Activated T-helper 2 cell treated with anti-CD3 and anti-CD28 coated beads, Interferon-gamma antibody, Interleukin-2, Interleukin-4, amounts not matched to agents 10 μg/mL and 5 μg/mL and 100 μg/mL, durations not matched to agents 14 hours and 24 hours and 36 hours (primary cell): ENCODE measurements at regions not wholly inside any gene's neighbourhood (a gene's known extent, or its start where the extent isn't known, plus 50 kb on each side); places are given as distances from the start of the nearest gene placed in this dataset.
"Not testable (repeated sequence)": the region's sequence is repeated elsewhere in the genome, so short reads cannot be mapped to it uniquely, and the experiment has no call there.

Experiments used
- DNase-seq: peaks from one replicate; pipeline ENCODE4 v3.0.0; 2021; ENCODE audit warnings: low spot score
- H3K27ac Mint-ChIP-seq: one replicate; pipeline ENCODE4 v1.8.0; 2021; ENCODE audit warnings: mixed read lengths
- H3K27me3 Mint-ChIP-seq: one replicate; pipeline ENCODE4 v1.8.0; 2021; ENCODE audit warnings: low read depth, mixed read lengths
- H3K36me3 Mint-ChIP-seq: one replicate; pipeline ENCODE4 v1.8.0; 2021; ENCODE audit warnings: low read depth, mixed read lengths
- H3K4me1 Mint-ChIP-seq: one replicate; pipeline ENCODE4 v1.8.0; 2021; ENCODE audit warnings: low read depth, mixed read lengths
- H3K4me3 Mint-ChIP-seq: one replicate; pipeline ENCODE4 v1.8.0; 2021; ENCODE audit warnings: low read depth, mild to moderate bottlenecking, moderate library complexity, mixed read lengths
- H3K9me3 Mint-ChIP-seq: one replicate; pipeline ENCODE4 v1.8.0; 2021; ENCODE audit warnings: mixed read lengths
- intact Hi-C: fragments of 100-400 bp; cut with micrococcal nuclease; formaldehyde crosslinking; loops from one replicate; pipeline ENCODE4 v1.15.1; 2023

- no peaks in the 10 kb centered on the region for H3K27me3 Mint-ChIP-seq
- DNase-seq: no peak
- intact Hi-C loops: no loop called here
These were observed 969.4 kb downstream of the PLOD2 start for GRCh38 chr3:145191543-145191942.

GRCh38 chr3:145197051-145197820 lies 963.7 kb downstream of the PLOD2 start:
- no peak overlapping the region for H3K4me3 Mint-ChIP-seq
- H3K9me3 Mint-ChIP-seq: peaks cover 4% of the 10 kb centered on the region
- no peak overlapping the region for H3K27ac Mint-ChIP-seq
- no peaks in the 10 kb centered on the region for H3K27me3 Mint-ChIP-seq
- intact Hi-C loops: no loop called here
- H3K4me1 Mint-ChIP-seq: no peaks in the 10 kb centered on the region
- no peak for DNase-seq
- H3K36me3 Mint-ChIP-seq: no peaks in the 10 kb centered on the region

More at GRCh38 chr3:145191543-145191942, 969.4 kb downstream of the PLOD2 start:
- no peaks in the 10 kb centered on the region for H3K4me1 Mint-ChIP-seq
- no peak overlapping the region for H3K27ac Mint-ChIP-seq
- H3K4me3 Mint-ChIP-seq: no peak overlapping the region
- H3K36me3 Mint-ChIP-seq: no peaks in the 10 kb centered on the region
- no peaks in the 10 kb centered on the region for H3K9me3 Mint-ChIP-seq

- H3K4me1 Mint-ChIP-seq: no peaks in the 10 kb centered on the region
- intact Hi-C loops: no loop called here
- no peak overlapping the region for H3K27ac Mint-ChIP-seq
- H3K4me3 Mint-ChIP-seq: no peak overlapping the region
- H3K27me3 Mint-ChIP-seq: no peaks in the 10 kb centered on the region
- H3K36me3 Mint-ChIP-seq: no peaks in the 10 kb centered on the region
- DNase-seq: no peak
- H3K9me3 Mint-ChIP-seq: peaks cover 4% of the 10 kb centered on the region
These were observed 963.2 kb downstream of the PLOD2 start for GRCh38 chr3:145197821-145198220.

- H3K4me3 Mint-ChIP-seq: no peak overlapping the region
- H3K27me3 Mint-ChIP-seq: no peaks in the 10 kb centered on the region
- H3K27ac Mint-ChIP-seq: no peak overlapping the region
- no peak for DNase-seq
- no peaks in the 10 kb centered on the region for H3K4me1 Mint-ChIP-seq
- no peaks in the 10 kb centered on the region for H3K36me3 Mint-ChIP-seq
- intact Hi-C loops: no loop called here
- no peaks in the 10 kb centered on the region for H3K9me3 Mint-ChIP-seq
These were observed 951.4 kb downstream of the PLOD2 start for GRCh38 chr3:145209561-145209960.

- intact Hi-C loops: no loop called here
- no peaks in the 10 kb centered on the region for H3K4me1 Mint-ChIP-seq
- no peak overlapping the region for H3K27ac Mint-ChIP-seq
- peaks cover 10% of the 10 kb centered on the region for H3K9me3 Mint-ChIP-seq
- DNase-seq: no peak
- H3K27me3 Mint-ChIP-seq: no peaks in the 10 kb centered on the region
- H3K4me3 Mint-ChIP-seq: no peak overlapping the region
- H3K36me3 Mint-ChIP-seq: no peaks in the 10 kb centered on the region
These were observed 941.4 kb downstream of the PLOD2 start for GRCh38 chr3:145219355-145220235.

- no peaks in the 10 kb centered on the region for H3K36me3 Mint-ChIP-seq
- H3K4me1 Mint-ChIP-seq: no peaks in the 10 kb centered on the region
- peaks cover 7% of the 10 kb centered on the region for H3K9me3 Mint-ChIP-seq
- no peak overlapping the region for H3K4me3 Mint-ChIP-seq
- intact Hi-C loops: no loop called here
- H3K27me3 Mint-ChIP-seq: no peaks in the 10 kb centered on the region
- no peak overlapping the region for H3K27ac Mint-ChIP-seq
- DNase-seq: no peak
These were observed 936.1 kb downstream of the PLOD2 start for GRCh38 chr3:145224886-145225285.

GRCh38 chr3:145243875-145244274 lies 917.1 kb downstream of the PLOD2 start:
- no peaks in the 10 kb centered on the region for H3K27me3 Mint-ChIP-seq
- peaks cover 17% of the 10 kb centered on the region for H3K9me3 Mint-ChIP-seq
- H3K27ac Mint-ChIP-seq: no peak overlapping the region
- H3K36me3 Mint-ChIP-seq: no peaks in the 10 kb centered on the region
- H3K4me1 Mint-ChIP-seq: no peaks in the 10 kb centered on the region
- intact Hi-C loops: no loop called here
- DNase-seq: no peak
- no peak overlapping the region for H3K4me3 Mint-ChIP-seq

- Mint-ChIP-seq H3K36me3 (no peaks in the 10 kb centered on the region), H3K9me3 (peaks cover 21% of the 10 kb centered on the region), H3K4me3 (no peak overlapping the region), H3K4me1 (no peaks in the 10 kb centered on the region), H3K27me3 (no peaks in the 10 kb centered on the region), H3K27ac (no peak overlapping the region)
- intact Hi-C loops: no loop called here
- DNase-seq: no peak
These were observed 916.7 kb downstream of the PLOD2 start for GRCh38 chr3:145244327-145244726.

- intact Hi-C loops: no loop called here
- Mint-ChIP-seq H3K9me3 (peaks cover 22% of the 10 kb centered on the region), H3K4me1 (no peaks in the 10 kb centered on the region), H3K27me3 (no peaks in the 10 kb centered on the region), H3K36me3 (no peaks in the 10 kb centered on the region), H3K4me3 (no peak overlapping the region), H3K27ac (no peak overlapping the region)
- no peak for DNase-seq
These were observed 914.7 kb downstream of the PLOD2 start for GRCh38 chr3:145246291-145246690.

- no peak for DNase-seq
- Mint-ChIP-seq H3K4me3 (no peak overlapping the region), H3K4me1 (no peaks in the 10 kb centered on the region), H3K36me3 (no peaks in the 10 kb centered on the region), H3K27me3 (no peaks in the 10 kb centered on the region), H3K9me3 (peaks cover 22% of the 10 kb centered on the region), H3K27ac (no peak overlapping the region)
- intact Hi-C loops: no loop called here
These were observed 912.1 kb downstream of the PLOD2 start for GRCh38 chr3:145248928-145249327.

- peaks cover 22% of the 10 kb centered on the region for H3K9me3 Mint-ChIP-seq
- no peak for DNase-seq
- no peak overlapping the region for H3K27ac Mint-ChIP-seq
- no peaks in the 10 kb centered on the region for H3K27me3 Mint-ChIP-seq
- no peaks in the 10 kb centered on the region for H3K36me3 Mint-ChIP-seq
- H3K4me1 Mint-ChIP-seq: no peaks in the 10 kb centered on the region
- H3K4me3 Mint-ChIP-seq: no peak overlapping the region
- intact Hi-C loops: no loop called here
These were observed 909.7 kb downstream of the PLOD2 start for GRCh38 chr3:145251311-145251710.

- DNase-seq, intact Hi-C loops, H3K36me3 Mint-ChIP-seq, H3K27ac Mint-ChIP-seq, H3K27me3 Mint-ChIP-seq, H3K9me3 Mint-ChIP-seq, H3K4me3 Mint-ChIP-seq, H3K4me1 Mint-ChIP-seq: not testable (repeated sequence)
These were observed 903.0 kb downstream of the PLOD2 start for GRCh38 chr3:145257967-145258366.

GRCh38 chr3:145259166-145259880 lies 901.7 kb downstream of the PLOD2 start:
- no peak for DNase-seq
- Mint-ChIP-seq H3K36me3 (no peaks in the 10 kb centered on the region), H3K4me1 (no peaks in the 10 kb centered on the region), H3K27ac (no peak overlapping the region), H3K4me3 (no peak overlapping the region), H3K27me3 (no peaks in the 10 kb centered on the region), H3K9me3 (peaks cover 13% of the 10 kb centered on the region)
- intact Hi-C loops: no loop called here
